LNCaP clone FGC (cell line): ENCODE measurements at regions not wholly inside any gene's neighbourhood (a gene's known extent, or its start where the extent isn't known, plus 50 kb on each side); places are given as distances from the start of the nearest gene placed in this dataset.
A peak's percentile ranks its signal among the peaks of the same experiment; 100 is the strongest.

Source experiments
- DNase-seq: peaks from one replicate; pipeline ENCODE4 v3.0.0-alpha.2; 2011; ENCODE audit warnings: low read depth
- H3K4me3 ChIP-seq: 2 replicates; pipeline ENCODE4 v1.5.1; 2011; ENCODE audit warnings: mild to moderate bottlenecking, low read depth, low read length, control low read depth
- CTCF ChIP-seq: IDR thresholded peaks from 2 replicates; pipeline ENCODE4 v1.5.1; 2012; ENCODE audit warnings: mild to moderate bottlenecking; ENCODE audit not compliant: control insufficient read depth, insufficient read depth; ENCODE audit errors: extremely low read depth

DNA sequence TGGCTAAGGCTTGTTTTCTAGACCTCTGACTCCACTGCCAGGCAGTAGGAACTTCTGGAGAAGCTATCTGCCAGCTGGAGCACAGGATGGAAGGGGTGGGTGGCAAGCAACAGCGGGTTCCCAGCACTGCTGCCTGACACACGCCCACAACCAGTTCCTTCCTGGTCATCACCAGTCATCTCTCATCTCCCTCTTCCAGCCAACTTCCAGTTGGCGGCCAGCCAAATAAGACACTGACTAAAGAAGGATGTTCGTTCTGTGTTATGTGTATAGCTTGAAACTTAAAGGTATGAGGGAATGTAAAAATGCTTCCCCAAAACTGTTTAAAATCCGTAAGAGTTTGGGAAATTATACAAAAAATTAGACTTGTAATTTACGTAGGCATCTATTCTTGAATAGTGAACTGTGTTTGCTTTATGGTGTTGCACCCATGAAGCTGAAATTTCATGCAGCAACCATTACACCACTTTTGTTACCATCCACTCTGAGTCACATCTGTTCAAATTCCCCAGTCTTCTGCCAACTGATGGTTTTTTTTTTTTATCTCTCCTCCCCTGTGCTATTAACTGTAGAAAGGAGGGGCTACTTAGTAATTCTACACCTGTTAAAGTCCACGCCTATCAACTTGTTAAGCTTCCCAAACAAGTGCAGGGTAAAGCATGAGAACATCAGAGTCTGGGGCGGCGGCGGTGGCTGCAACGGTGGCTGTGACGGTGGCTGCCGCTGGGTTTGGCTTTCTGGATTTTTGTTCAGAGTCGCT is 86.2 kb upstream of the FRY start:
- peak overlapping the region; percentile 44 for H3K4me3 ChIP-seq
- DNase-seq, result peak; percentile 79
- no peak for TF ChIP-seq CTCF

GRCh38 chr13:31946091-31946770 is 85.3 kb upstream of the FRY start:
- DNase-seq, result no peak

GRCh38 chr13:31947105-31947504 is 84.5 kb upstream of the FRY start:
- H3K4me3 ChIP-seq, result peak overlapping the region; percentile 44
- TF ChIP-seq CTCF, result peak; percentile 25; the same call in 1 of the 2 replicates
- DNase-seq, result no peak

More at GRCh38 chr13:31946091-31946770, 85.3 kb upstream of the FRY start:
- peak overlapping the region; percentile 44 for H3K4me3 ChIP-seq
- TF ChIP-seq CTCF, result no peak

- H3K4me3 ChIP-seq, result no peak overlapping the region
- no peak for DNase-seq
- no peak for TF ChIP-seq CTCF
Measured at GRCh38 chr13:31947506-31947905, 84.1 kb upstream of the FRY start.

DNA sequence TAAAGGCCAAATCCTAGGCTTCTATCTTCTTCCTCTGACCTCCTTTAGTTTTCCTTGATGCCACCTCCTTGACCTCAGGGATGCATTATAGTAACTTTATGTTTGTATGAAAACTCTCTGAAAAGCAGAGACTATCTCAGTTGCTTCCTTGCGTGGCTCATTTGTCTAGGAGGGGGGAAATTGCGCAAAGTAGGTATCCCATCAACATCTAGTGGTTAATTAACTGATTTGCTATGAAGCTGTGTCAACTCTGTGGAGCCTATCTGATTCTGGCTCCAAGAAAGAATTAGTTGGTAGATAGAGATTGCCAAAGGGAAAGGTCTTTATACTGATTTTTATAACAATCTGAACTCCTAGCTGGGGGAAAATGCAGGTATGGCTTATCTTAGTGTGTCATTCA is 82.1 kb upstream of the FRY start:
- no peak for DNase-seq
- TF ChIP-seq CTCF, result no peak
- no peak overlapping the region for H3K4me3 ChIP-seq

DNA sequence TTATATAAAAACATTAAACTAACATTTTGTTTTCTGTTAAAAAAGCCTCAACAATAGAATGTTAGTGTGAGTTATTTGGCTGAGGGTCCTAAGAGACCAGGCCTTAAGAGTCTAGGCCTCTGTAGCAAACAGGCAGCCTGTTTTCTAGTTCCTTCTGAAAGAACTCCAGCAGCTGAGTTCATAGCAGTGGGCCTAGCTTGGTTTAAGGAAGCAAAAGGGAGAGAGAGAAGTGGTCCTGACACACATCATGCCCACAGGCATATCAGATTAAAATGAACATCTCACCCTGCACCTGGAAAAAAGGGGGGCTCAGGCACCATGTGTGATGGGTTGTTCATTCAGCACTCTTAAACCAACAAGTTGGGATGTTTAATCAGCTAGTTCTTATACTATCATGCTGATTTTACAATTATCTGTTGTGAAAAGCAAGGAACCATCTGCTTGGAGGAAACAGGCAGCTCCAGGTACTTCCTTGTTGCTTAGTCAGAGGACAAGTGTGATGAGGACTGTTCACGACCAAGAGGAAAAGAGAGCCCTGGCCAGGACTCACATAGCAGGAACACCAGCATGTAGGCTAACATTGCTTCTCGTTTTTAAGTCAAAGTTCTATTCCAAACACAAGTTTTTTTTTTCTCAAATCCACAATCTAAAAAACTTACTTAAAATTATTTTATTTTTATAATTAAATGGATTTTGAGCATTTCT is 81.3 kb upstream of the FRY start:
- no peak for DNase-seq
- no peak overlapping the region for H3K4me3 ChIP-seq
- TF ChIP-seq CTCF, result no peak
